C4-2B (cell line): ENCODE measurements at regions not wholly inside any gene's neighbourhood (a gene's known extent, or its start where the extent isn't known, plus 50 kb on each side); places are given as distances from the start of the nearest gene placed in this dataset.
"Not testable (repeated sequence)": the region's sequence is repeated elsewhere in the genome, so short reads cannot be mapped to it uniquely, and the experiment has no call there.

Experiments used
- H3K27ac ChIP-seq: fragments of 450-650 bp; 2 replicates; pipeline ENCODE4 v1.5.1; 2017
- ZFX ChIP-seq: fragments of 450-650 bp; IDR thresholded peaks from 2 replicates; pipeline ENCODE4 v1.6.1; 2017
- TF ChIP-seq, protein P1 (sequence below): fragments of 450-650 bp; conservative IDR thresholded peaks from 2 replicates; pipeline ENCODE4 v1.5.1; 2017; ENCODE audit warnings: mild to moderate bottlenecking

DNA sequence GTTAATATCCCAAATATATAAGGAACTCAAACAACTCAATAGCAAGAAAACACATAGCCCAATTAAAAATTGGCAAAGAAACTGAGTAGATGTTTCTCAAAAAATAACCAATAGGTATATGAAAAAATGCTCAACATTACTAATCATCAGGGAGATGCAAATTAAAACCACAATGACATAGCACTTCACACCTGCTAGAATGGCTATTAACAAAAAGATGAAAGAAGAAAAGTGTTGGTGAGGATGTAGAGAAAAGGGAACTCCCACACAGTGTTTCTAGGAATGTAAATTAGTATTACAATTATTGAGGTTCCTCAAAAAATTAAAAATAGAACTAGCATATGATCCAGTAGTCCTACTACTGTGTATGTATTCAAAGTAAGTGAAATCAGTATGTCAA lies 1212.8 kb downstream of the DIAPH3 start:
- no peak overlapping the region for H3K27ac ChIP-seq
- TF ChIP-seq, protein P1, sequence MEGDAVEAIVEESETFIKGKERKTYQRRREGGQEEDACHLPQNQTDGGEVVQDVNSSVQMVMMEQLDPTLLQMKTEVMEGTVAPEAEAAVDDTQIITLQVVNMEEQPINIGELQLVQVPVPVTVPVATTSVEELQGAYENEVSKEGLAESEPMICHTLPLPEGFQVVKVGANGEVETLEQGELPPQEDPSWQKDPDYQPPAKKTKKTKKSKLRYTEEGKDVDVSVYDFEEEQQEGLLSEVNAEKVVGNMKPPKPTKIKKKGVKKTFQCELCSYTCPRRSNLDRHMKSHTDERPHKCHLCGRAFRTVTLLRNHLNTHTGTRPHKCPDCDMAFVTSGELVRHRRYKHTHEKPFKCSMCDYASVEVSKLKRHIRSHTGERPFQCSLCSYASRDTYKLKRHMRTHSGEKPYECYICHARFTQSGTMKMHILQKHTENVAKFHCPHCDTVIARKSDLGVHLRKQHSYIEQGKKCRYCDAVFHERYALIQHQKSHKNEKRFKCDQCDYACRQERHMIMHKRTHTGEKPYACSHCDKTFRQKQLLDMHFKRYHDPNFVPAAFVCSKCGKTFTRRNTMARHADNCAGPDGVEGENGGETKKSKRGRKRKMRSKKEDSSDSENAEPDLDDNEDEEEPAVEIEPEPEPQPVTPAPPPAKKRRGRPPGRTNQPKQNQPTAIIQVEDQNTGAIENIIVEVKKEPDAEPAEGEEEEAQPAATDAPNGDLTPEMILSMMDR, result no peak
- TF ChIP-seq ZFX, result no peak

GRCh38 chr13:58953638-58954037 lies 1210.1 kb downstream of the DIAPH3 start:
- no peak for TF ChIP-seq ZFX
- TF ChIP-seq, protein P1, result no peak
- no peak overlapping the region for H3K27ac ChIP-seq

DNA sequence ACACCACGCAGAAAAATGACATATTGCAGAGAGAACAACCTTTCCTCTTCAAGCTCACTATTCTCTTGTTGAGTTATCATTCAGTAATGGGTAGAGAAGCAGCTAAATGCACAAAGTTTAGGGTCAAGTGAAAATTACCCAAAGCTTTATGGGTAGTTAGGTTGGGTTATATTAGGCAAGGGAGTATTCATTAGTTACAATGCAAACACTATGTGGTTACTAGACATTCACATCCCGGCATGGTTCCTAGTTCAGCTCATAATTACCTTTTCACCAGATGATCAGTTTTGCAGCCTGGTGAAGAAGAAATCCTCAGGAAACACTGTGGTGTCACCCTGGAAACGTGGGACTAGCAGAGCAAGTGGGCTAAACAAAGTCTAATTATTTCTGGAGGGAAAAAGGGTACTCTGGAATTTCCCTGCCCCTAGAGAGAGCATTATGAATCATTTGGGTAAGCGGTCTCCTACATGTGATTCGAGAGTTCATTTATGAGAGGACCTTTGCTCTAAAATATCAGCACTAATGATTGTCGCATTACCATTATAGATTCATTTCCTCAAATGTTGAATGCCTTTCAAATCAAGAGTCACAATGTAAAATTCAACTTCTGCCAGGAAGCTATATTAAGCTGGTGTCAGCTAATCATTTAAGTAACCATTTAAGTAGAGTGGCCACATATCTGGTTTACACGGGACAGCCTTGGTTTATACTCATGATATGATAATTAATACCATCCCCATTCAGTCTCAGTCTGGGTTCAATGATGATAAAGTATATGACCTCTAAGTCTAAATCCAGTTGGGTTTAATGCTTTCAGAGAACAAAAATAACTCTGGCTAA lies 1208.0 kb downstream of the DIAPH3 start:
- TF ChIP-seq ZFX, result no peak
- TF ChIP-seq, protein P1, result no peak
- H3K27ac ChIP-seq, result no peak overlapping the region

- not testable (repeated sequence) for H3K27ac ChIP-seq
Measured at GRCh38 chr13:58958097-58958496, 1205.6 kb downstream of the DIAPH3 start.

DNA sequence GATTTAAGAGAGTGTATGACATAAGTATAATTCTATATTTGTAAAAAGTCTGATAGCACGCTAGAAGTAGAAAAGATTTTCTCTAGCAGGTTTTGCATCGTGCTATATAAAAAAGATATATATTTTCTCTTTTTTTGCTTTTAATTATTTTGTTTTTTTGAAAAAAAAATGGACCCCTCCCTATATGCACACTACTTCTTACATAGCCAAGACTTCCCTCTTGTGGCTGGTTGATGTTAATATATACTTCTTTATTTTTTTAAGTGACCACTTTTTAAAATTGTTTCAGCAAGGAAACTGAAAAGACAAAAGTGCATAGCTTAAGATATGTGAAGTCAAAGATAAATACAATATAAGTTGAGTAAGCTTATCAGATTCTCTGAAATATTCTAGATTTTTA lies 1202.8 kb downstream of the DIAPH3 start:
- no peak overlapping the region for H3K27ac ChIP-seq
- TF ChIP-seq, protein P1, result peak; percentile 24
- TF ChIP-seq ZFX, result no peak

DNA sequence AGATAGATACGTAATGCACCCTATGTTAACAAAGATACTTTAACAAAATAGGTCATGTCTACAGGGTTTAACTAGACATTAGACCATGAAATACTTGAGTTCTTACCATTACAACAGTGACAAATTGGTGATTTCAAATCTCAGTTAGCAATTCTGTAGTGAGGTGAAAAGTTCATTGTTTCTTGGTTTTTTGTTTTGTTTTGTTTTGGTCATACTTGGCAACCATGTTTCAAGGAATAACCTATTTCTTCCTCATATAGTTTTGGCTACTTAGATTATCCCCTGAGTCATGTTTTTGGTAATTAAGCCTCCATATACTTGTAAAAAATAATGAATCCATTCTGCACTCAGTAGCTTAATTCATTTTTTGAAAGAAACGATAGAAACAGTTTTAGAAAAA lies 1200.4 kb downstream of the DIAPH3 start:
- TF ChIP-seq, protein P1, result no peak
- TF ChIP-seq ZFX, result no peak
- no peak overlapping the region for H3K27ac ChIP-seq

GRCh38 chr13:58964048-58964447 lies 1199.7 kb downstream of the DIAPH3 start:
- H3K27ac ChIP-seq, result no peak overlapping the region
- TF ChIP-seq, protein P1, result no peak
- TF ChIP-seq ZFX, result no peak

GRCh38 chr13:58977085-58977484 lies 1186.6 kb downstream of the DIAPH3 start:
- TF ChIP-seq, protein P1, result no peak
- TF ChIP-seq ZFX, result no peak

More at GRCh38 chr13:58977085-58977484, 1186.6 kb downstream of the DIAPH3 start:
- H3K27ac ChIP-seq, result no peak overlapping the region
